NCI-H748 treated with DMSO at 0.1 percent for 48 hours (cell line): ENCODE measurements at regions not wholly inside any gene's neighbourhood (a gene's known extent, or its start where the extent isn't known, plus 50 kb on each side); places are given as distances from the start of the nearest gene placed in this dataset.
"Not testable (repeated sequence)": the region's sequence is repeated elsewhere in the genome, so short reads cannot be mapped to it uniquely, and the experiment has no call there.

Experiments used
- DNase-seq: peaks from one replicate; lab custom pipeline; 2025; lab: John Stamatoyannopoulos, UW

DNA sequence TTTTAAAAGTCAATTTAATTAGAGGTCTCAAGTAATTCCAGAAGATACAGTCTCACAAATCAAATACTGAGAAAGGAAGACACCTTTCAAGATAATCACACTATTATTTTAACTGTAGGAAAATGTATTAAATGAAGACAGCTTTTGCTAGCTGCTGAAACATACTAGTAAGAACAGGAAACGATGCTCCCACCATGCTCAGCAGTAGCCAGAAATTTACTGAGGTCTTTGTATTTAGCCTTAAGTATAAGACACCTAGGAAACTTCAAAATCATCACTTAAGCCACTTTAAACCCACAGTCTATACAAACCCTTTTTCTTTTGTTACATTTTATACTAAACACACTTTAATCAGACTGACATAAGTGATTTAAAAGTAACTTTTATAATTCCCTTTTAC lies 72.7 kb upstream of the NPIPB12 start:
- not testable (repeated sequence) for DNase-seq

DNA sequence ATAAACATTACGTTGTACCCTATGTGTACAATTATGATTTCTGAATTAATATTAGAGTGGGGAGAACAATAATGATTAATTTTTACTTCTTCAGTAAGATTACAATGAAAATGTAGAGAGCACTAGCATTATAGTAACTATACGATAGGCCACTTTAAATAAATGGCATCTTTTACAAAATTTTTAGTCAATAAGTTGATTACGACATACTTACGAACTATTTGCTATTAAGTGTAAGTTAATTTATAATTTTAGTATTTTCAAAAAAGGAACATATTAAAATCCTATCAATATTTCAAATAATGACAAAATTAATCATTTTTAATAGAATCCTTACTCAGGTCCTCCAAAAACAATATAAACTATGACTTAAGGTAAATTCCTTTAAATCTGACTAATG lies 75.6 kb upstream of the NPIPB12 start:
- not testable (repeated sequence) for DNase-seq

DNA sequence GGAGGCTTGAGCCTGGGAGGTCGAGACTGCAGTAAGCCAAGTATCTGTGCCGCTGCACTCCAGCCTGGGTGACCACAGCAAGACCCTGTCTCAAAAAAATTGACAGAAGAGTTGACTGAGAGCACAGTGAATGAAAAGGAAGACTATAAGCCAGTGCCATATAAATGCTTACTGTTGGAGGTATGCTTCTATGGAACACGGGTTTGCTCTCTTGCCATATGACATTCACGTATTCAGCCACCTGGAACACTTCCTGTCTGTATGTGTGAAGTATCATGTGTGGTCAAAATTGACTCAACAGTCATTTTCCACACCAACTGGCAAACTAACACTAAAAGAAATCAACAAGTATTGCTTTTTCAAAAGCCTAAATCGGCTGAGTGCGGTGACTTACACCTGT lies 71.1 kb upstream of the SPN start:
- not testable (repeated sequence) for DNase-seq

DNA sequence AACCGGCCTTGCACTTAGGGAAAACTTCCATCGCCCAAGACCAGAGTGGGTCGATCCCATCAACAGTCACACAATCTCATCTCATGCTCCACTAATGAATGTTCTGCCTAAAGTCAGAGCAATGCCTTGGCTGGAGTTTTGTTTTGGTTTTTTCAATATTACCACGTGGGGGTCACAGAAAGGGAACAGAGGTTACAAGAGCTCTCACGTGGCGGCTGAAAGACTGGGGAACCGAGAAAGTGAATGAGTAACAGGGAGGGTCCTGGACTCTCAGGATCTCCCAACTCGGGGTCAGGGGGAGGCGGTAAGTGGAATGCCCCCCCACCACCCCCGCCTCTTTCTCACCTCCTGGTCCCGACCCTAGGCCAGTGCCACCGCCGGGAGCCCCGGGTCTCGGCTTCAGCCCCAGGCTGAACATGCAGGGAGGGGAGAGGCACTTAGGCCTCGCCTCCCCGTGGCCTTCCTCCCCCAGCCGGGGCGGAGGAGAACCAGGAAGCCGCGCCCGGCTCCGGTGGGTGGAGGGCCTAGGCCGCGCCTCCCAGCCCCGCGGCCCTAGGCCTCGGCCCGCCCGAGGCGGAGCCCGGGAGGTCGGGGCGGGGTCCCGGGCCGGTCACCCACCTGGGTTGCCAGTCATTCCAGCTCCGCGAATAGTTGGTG lies 68.7 kb upstream of the SPN start:
- DNase-seq = not testable (repeated sequence)

DNA sequence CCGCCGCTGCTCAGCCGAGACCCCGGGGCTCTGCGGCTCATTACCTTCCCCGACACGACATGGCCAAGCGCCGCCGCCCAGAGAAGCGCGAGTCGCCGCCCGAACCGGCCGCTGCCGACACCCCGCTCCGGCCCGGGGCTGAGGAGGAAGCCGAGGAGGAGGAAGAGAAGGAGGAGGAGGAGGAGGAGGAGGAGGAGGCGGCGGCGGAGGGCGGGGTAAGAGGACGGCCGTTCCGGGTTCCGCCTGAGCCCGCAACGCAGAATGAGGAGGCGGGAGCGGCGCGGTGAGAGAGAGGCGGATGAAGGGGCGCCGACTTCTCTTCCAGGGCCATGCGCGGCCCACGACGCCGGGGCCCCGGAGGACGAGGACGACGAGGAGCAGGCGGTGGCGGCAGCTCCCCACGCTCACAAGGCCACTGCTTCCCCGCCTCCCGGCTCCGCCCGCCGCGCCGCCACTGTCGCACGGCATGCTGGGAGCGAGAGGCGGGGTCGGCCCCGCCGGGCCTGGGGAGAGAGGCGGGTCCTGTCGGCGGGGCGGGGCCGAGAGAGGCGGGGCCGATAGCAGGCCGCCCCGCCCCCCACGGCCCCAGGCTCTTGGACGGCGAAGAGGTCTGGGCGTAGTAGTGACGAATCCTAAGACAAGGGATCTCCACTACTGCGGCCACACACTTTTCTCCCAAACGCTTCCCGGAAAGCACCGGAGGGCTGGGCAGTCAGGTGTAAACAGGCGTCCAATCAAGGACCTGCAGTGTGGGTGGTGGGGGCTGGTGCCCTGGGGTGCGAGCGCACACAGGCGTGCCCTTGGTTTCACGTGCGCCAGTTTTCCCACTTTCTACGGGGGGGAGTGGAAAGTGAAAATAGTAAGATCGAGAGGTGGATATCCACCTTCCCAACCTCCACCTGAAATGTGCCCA lies 67.9 kb upstream of the SPN start:
- DNase-seq = peak; percentile 46

DNA sequence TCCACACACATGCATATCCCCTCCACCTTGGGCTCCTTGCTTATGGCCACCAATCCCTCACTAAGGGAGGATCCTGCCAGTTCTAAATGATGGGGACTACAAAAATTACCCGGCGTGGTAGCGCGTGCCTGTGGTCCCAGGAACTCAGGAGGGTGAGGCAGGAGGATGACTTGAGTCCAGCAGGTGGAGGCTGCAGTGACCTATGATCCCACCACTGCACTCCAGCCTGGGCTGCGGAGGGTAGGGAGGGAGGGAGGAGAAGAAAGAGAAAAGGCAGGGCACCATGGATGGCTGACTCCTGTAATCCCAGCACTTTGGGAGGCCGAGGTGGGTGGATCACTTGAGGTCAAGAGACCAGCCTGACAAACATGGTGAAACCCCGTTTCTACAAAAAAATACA lies 66.0 kb upstream of the SPN start:
- DNase-seq = not testable (repeated sequence)

DNA sequence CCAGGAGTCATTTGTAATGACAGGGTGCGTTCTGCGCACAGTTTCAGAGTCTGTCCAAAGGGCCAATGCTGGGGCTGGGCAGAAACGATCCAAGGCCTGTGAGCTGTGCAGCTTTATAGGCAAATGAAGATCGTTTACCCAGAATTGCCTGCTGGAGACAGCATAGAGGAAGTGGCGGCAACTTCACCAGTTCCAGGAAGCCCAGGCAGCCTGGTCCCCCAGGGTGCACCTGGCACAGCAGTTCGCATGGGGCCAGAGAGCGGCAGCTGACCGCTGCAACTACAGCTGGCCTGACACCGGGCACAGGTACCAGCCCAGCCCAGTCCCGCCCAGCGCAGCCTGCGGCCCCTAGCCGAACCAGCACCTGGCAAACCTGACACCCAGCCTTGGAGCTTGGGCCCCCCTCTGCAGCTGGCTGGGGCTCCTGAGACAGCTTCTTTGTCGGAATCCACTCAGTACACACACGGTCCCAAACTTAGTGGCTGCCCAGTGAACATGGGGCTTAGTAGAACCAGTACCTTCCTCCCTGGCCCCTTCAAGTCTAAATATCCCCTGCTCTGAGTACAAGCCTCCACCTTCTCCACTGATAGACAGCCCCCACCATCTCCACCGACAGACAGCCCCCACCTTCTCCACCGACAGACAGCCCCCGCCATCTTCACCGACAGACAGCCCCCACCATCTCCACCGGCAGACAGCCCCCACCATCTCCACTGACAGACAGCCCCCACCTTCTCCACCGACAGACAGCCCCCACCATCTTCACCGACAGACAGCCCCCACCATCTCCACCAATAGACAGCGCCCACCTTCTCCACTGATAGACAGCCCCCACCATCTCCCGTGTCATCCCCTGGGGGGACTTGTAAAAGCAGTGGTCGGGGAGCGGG lies 62.7 kb upstream of the SPN start:
- DNase-seq = not testable (repeated sequence)

DNA sequence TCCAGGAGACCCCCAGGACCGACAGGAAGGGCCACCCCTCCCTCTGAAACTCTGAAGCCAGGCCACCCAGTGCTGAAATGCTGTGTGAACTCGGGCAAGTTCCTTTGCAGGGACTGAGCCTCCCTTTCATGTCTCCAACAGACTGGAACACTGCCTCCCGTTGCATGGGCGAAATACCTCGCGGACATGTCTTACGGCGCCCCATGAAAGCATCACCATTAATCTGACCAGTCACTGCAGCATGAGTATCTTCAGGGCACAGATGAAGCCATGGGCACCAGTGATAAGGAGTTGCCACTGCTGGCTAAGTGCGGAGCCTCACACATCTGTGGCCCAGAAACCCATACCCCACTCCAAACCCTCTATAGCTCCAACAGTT lies 60.8 kb upstream of the SPN start:
- DNase-seq = not testable (repeated sequence)

DNA sequence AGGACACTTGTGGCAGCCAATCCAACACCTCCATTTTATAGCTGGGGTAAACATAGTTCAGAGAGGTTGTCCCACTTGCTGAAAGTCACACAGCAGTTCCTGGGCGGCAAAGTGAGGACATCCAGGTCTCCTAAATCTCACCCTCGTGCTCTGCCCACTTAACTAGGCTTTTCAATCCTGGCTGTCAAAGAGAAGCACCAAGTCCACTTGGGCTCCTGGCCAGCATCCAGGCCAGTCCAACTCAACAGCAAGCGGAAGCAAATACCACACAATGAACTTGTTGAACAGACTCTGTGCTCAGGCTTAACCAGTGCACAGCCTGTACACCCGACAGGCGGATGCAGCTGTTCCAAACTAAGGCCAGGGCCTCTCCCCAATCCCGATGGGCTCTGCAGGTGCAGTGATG lies 60.4 kb upstream of the SPN start:
- not testable (repeated sequence) for DNase-seq

DNA sequence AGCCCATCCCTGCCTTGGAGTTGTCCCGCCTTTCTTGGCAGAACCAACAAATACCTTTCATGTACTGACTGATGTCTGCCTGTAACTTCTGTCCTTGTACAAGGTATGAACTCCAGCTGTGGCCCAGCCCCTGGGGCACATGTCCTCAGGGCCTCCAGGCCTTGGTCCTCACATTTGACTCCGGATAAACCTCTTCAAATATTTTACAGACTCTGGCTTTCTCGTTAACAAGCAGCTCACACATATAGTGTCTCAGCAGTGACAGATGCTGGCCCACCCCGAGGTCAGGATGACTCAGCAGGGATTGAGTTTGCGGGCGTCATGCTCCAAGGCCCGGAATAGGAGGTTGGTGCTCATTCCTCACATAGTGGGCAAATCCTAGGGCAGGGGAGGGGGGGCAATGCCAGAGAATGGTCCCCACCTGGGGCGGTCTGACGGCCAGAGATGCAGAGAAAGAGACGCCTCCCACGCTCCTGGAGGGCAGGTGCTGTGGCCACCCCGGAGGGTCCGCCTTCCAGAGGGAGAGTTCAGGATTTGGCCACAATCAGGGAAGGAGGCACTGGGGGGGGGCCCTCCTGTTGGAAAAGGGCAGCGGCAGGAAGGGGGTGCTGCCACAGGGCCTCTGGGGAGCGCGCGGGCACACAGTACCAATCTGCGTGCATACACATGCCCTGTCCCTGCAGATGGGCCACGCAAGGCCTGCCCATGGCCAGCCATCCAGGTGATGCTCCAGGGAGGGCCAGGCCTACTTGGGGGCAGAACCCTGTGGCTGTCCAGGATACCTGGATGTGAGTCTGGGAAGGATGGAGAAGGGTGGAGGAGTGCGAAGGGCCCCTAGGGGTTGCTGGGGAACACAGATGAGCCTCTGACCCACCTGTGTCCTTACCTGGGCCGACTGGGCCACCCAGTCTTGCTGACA lies 58.2 kb upstream of the SPN start:
- DNase-seq = not testable (repeated sequence)

DNA sequence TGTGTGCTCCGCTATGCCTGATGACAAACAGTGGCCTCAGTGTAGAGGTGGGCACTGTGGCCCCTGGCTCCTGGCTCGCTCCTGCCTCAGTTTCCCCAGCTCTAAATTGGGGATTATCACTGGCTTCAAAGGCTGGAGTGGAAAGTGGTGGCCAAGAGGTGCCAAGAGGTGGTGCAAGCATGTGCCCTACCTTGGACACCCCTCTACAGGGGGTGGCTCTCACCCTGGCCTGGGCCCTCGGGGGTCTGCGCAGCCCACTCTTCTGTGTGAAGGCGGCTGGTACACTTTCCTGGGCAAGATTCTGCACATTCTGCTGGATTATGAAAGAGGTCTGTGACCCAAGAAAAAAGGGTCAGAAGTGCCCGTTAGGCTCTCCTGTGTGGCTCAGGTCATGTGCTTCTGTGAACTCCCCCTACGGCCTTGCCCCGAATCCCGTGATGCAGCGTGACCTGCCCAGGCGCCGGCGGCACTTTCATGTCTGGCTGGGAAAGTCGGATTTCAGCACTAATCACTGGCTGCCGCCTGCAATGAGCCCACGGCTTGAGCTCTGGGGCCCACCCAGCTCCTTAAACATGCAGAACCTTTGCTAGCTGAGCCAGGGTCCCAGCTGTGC lies 57.3 kb upstream of the SPN start:
- DNase-seq = not testable (repeated sequence)

DNA sequence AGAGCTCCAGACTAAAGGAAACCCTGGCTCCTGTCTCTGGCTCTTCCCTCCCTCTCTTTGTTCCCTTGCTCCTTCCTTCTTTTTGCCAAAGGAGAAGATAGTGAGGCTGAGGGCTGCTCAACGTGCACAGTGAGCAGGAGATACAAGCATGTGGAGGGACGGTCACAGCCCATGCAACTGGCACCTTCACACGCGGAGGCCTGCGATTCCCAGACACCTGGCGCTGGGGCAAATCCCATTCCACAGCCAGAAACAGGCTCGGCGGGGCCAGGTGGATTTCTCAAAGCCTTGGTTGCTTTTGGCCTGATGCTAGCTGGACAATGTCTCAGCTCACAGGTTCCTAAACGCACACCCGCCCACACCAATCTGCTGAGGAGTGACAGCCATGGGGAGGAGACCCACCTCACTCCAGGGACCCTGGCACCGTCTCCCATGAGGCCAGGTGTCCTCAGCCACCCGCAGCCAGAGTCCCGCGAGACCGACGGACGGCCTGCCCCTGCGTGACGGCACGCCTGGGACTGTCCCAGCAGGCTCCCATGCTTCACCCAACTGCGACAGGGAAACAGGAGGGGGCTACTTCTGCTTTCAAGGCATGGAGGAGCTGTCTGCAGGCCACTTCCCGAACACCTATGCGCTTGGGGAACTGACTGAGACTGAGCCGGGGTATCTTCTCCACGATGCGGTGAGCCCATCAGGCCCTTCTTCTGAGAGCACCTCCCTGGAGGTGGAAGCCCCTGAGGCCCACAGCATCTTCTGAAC lies 56.2 kb upstream of the SPN start:
- DNase-seq = not testable (repeated sequence)

DNA sequence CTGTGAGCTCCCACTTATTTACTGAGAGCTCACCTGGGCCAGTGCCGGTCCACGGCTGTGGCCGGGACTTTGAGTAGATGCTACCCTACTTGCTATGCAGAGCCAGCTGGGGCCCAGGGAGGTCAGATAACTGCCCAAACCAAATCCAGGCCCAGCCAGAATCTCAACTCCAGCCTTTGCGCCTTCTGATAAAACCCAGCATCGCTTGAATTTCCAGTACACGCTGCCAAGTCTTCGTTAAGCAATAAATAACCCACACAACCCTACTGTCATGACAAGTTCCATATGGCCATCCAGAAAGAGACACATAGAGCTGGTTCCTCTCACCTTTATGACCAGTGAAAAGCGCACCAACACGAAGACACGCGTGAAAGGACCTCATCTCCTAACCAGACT lies 55.6 kb upstream of the SPN start:
- DNase-seq = not testable (repeated sequence)

DNA sequence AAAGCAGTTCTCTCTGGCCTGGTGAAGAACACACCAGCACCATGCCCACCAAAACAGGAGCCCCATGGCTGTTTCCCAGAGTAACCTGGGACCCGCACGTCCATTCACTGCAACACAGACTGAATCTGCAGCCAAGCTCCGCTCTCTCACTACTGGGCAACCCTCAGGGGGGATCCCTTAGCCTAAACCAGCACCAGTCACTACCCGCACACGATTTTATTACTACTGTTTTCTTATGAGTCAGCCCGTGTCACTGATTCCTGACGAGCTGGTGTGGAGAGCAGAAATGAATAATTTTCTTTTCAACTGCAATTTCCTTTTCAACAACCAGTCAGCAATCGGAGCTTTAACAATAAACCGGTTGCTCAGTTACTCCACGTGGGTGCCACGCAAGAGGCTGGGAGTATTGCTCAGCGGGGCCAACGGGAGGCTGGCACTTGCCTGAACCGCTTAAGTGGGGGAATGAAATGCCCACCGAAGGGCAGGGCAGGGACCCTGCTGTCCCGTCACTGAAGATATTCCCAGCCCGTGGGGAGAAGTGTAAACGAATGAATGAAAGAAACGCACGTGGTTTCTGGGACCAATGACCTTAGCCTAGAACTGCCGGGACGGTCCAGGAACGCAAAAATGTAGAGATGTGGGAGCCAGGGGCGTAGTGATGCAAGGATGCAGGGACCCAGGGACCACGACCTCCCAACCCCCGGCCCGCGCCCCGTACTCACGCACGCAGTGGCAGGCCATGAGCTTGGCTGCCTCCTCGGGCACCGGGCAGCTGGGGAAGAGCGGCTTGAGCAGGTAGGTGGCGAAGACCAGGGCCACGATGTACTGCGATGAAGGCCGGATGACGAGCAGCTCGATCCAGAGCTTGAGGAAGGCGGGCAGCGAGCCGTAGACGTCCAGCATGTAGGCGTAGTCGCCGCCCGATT lies 50.4 kb upstream of the SPN start:
- DNase-seq = not testable (repeated sequence)
